Endothelial cell of umbilical vein (primary cell): ENCODE measurements at regions not wholly inside any gene's neighbourhood (a gene's known extent, or its start where the extent isn't known, plus 50 kb on each side); places are given as distances from the start of the nearest gene placed in this dataset.

Source experiments
- BruUV-seq: library from RNA; stranded (reverse); fragments of 400-500 nt; replicated peaks from 2 replicates; lab custom pipeline; 2021; lab: Mats Ljungman, UMichigan
- CTCF ChIA-PET: fragments of 300-600, 350-600 bp; sonication (Branson Sonifier 250); formaldehyde crosslinking; loops from one replicate; lab custom pipeline; 2021; ENCODE audit warnings: antibody characterized with exemption, inconsistent platforms; lab: Charles Lee
- POLR2A ChIA-PET: fragments of 300-600, 350-600 bp; sonication (Branson Sonifier 250); formaldehyde crosslinking; loops from one replicate; lab custom pipeline; 2021; ENCODE audit warnings: antibody characterized with exemption, inconsistent platforms; lab: Charles Lee
- DNase-seq: peaks from one replicate; pipeline ENCODE4 v3.0.0-alpha.2; 2011; ENCODE audit warnings: low read depth, low spot score
- FAIRE-seq: peaks from 2 replicates; lab custom pipeline; 2011; peaks lifted over from hg19 to GRCh38; lab: Jason Lieb, UNC
- H2AFZ ChIP-seq: 2 replicates; pipeline ENCODE4 v1.6.0; 2012; ENCODE audit warnings: low read depth, low read length, control low read depth, inconsistent platforms
- H3K27ac ChIP-seq: 2 replicates; pipeline ENCODE4 v1.5.1; 2011; ENCODE audit warnings: low read depth, mild to moderate bottlenecking, control low read depth, low read length, moderate library complexity; ENCODE audit not compliant: insufficient read depth
- H3K27me3 ChIP-seq, 2 experiments: 2 replicates each; pipeline versions ENCODE4 v1.6.0 to v1.6.1; 2011; ENCODE audit warnings: low read length in 2 of 2, mixed read lengths in 1 of 2; ENCODE audit not compliant: control insufficient read depth in 2 of 2, insufficient read depth in 2 of 2
- H3K36me3 ChIP-seq, 2 experiments: 2 replicates in 1 of 2; 3 replicates in 1 of 2; pipeline ENCODE4 v1.5.1; 2011; ENCODE audit warnings: low read length in 2 of 2, mild to moderate bottlenecking in 1 of 2, moderate library complexity in 1 of 2; ENCODE audit not compliant: control insufficient read depth in 2 of 2, insufficient read depth in 2 of 2; ENCODE audit errors: extremely low read depth in 1 of 2
- H3K4me1 ChIP-seq: 3 replicates; pipeline ENCODE4 v1.5.1; 2011; ENCODE audit warnings: mild to moderate bottlenecking, low read length; ENCODE audit not compliant: control insufficient read depth, insufficient read depth; ENCODE audit errors: extremely low read depth
- H3K4me2 ChIP-seq: 2 replicates; pipeline ENCODE4 v1.6.1; 2011; ENCODE audit warnings: low read length, control low read depth, mixed read lengths; ENCODE audit not compliant: insufficient read depth
- H3K4me3 ChIP-seq, 3 experiments: fragments of 200-600 bp in 1 of 3; sonication (generic), shearing (Covaris generic) in 1 of 3; replicated peaks in 1 of 3; 2 replicates each; pipeline ENCODE4 v1.5.1; 2011 to 2016; ENCODE audit warnings: control low read depth in 3 of 3, low read length in 3 of 3, mild to moderate bottlenecking in 2 of 3, inconsistent platforms in 1 of 3, low read depth in 1 of 3, moderate library complexity in 1 of 3; ENCODE audit not compliant: insufficient read depth in 1 of 3
- H3K79me2 ChIP-seq: 2 replicates; pipeline ENCODE4 v1.6.0; 2012; ENCODE audit warnings: low read length, inconsistent platforms; ENCODE audit not compliant: control insufficient read depth, insufficient read depth
- H3K9ac ChIP-seq: replicated peaks from 2 replicates; pipeline ENCODE3; 2011; ENCODE audit warnings: low read length, control low read depth; ENCODE audit not compliant: insufficient read depth; ENCODE audit errors: extremely low read depth
- H3K9me1 ChIP-seq: replicated peaks from 3 replicates; pipeline ENCODE4 v1.6.0; 2011; ENCODE audit warnings: mild to moderate bottlenecking, low read length; ENCODE audit not compliant: control insufficient read depth, insufficient read depth; ENCODE audit errors: extremely low read depth
- H3K9me3 ChIP-seq: replicated peaks from 2 replicates; pipeline ENCODE4 v1.5.1; 2012; ENCODE audit warnings: low read length, inconsistent platforms; ENCODE audit not compliant: control insufficient read depth, insufficient read depth
- H4K20me1 ChIP-seq: replicated peaks from 2 replicates; pipeline ENCODE3; 2011; ENCODE audit warnings: mild to moderate bottlenecking, low read length; ENCODE audit not compliant: control insufficient read depth, insufficient read depth; ENCODE audit errors: extremely low read depth
- CTCF ChIP-seq, 2 donors: IDR thresholded peaks; 1 replicate in 1 of 2; 2 replicates in 1 of 2; pipeline ENCODE4 v1.5.1; 2011; ENCODE audit warnings: low read length in 2 of 2, mild to moderate bottlenecking in 2 of 2, moderate library complexity in 2 of 2, control low read depth in 1 of 2, inconsistent platforms in 1 of 2, low read depth in 1 of 2; ENCODE audit not compliant: insufficient read depth in 1 of 2; ENCODE audit errors: extremely low read depth in 1 of 2
- EZH2 ChIP-seq: IDR thresholded peaks from 2 replicates; pipeline ENCODE4 v1.6.1; 2012; ENCODE audit warnings: borderline replicate concordance, low read depth, mild to moderate bottlenecking, moderate library complexity, low read length, inconsistent platforms; ENCODE audit not compliant: severe bottlenecking
- FOS ChIP-seq: IDR thresholded peaks from 2 replicates; pipeline ENCODE4 v1.6.1; 2011; ENCODE audit warnings: mild to moderate bottlenecking, low read length, moderate library complexity, borderline replicate concordance; ENCODE audit not compliant: insufficient read depth
- GATA2 ChIP-seq: IDR thresholded peaks from 2 replicates; pipeline ENCODE4 v1.7.0; 2011; ENCODE audit warnings: low read depth, mild to moderate bottlenecking, moderate library complexity, mixed read lengths, low read length; ENCODE audit not compliant: insufficient read length, insufficient read depth
- JUN ChIP-seq: IDR thresholded peaks from 2 replicates; pipeline ENCODE4 v1.6.1; 2011; ENCODE audit warnings: borderline replicate concordance, low read depth; ENCODE audit not compliant: insufficient read length, insufficient read depth
- MAX ChIP-seq: IDR thresholded peaks from 2 replicates; pipeline ENCODE4 v1.6.1; 2011; ENCODE audit not compliant: insufficient read depth, insufficient read length
- MYC ChIP-seq: IDR thresholded peaks from one replicate; pipeline ENCODE4 v1.6.1; 2011; ENCODE audit warnings: mild to moderate bottlenecking, low read depth, low read length
- POLR2A ChIP-seq: IDR thresholded peaks from 2 replicates; pipeline ENCODE4 v1.6.1; 2012; ENCODE audit warnings: low read depth, mild to moderate bottlenecking, control low read depth, low read length
- POLR2AphosphoS5 ChIP-seq: IDR thresholded peaks from 2 replicates; pipeline ENCODE4 v1.6.1; 2012; ENCODE audit warnings: low read depth, mild to moderate bottlenecking, control low read depth, low read length, moderate library complexity; ENCODE audit not compliant: insufficient read depth
- dilution Hi-C: fragments of 300-500 bp; cut with MboI; formaldehyde crosslinking; loops from one replicate; pipeline ENCODE4 v1.15.0; 2019; ENCODE audit warnings: low sequenced_read_pairs; ENCODE audit not compliant: extremely low pct_ligation_motif_present
- intact Hi-C: fragments of 100-400 bp; cut with micrococcal nuclease; formaldehyde crosslinking; loops from one replicate; pipeline ENCODE4 v1.10.0; 2022

- TF ChIP-seq CTCF (IDR thresholded peaks at IDR 0.05; ENCODE audit: extremely low read depth in 1 of 2, insufficient read depth in 1 of 2, low read depth in 1 of 2, low read length in 2 of 2), result no peak
- H2AFZ ChIP-seq, result no peak overlapping the region
These were observed 156.1 kb upstream of the PIEZO2 start for GRCh38 chr18:11305507-11305906.

GRCh38 chr18:11304928-11305327 is 155.6 kb upstream of the PIEZO2 start:
- intact Hi-C loops (loop anchor here (5.0 kb wide), 1 partner anchor 1333 kb away; no protein-coding TSS in a partner anchor), dilution Hi-C loops (no loop called here)
- FAIRE-seq (no peak), DNase-seq (no peak)
- no peak overlapping the region for H2AFZ ChIP-seq
- ChIA-PET CTCF (interaction anchor here (1.0 kb wide), 1 partner anchor 11 kb away, joined by 3 read pairs; no protein-coding TSS in a partner anchor), POLR2A (no interaction called here)
- H3K27ac ChIP-seq, result no peak overlapping the region
- no peaks in the 10 kb centered on the region for H3K79me2 ChIP-seq
- H3K9ac ChIP-seq, result no peak overlapping the region
- no peak overlapping the region for H3K4me3 ChIP-seq
- TF ChIP-seq MAX, result no peak
- TF ChIP-seq FOS, result no peak
- TF ChIP-seq POLR2A, result no peak
- TF ChIP-seq GATA2, result no peak
- TF ChIP-seq POLR2AphosphoS5, result no peak
- no peak for TF ChIP-seq MYC
- TF ChIP-seq JUN, result no peak
- TF ChIP-seq CTCF (IDR thresholded peaks at IDR 0.05; ENCODE audit: extremely low read depth in 1 of 2, insufficient read depth in 1 of 2, low read depth in 1 of 2, low read length in 2 of 2), result no peak
- TF ChIP-seq EZH2, result no peak
- H3K4me1 ChIP-seq, result no peaks in the 10 kb centered on the region
- no peaks in the 10 kb centered on the region for H4K20me1 ChIP-seq
- no peaks in the 10 kb centered on the region for H3K36me3 ChIP-seq
- BruUV-seq, result no TSS peak
- H3K9me3 ChIP-seq, result no peaks in the 10 kb centered on the region
- H3K27me3 ChIP-seq, result no peaks in the 10 kb centered on the region
- no peak overlapping the region for H3K4me2 ChIP-seq
- H3K9me1 ChIP-seq, result no peaks in the 10 kb centered on the region

More at GRCh38 chr18:11305507-11305906, 156.1 kb upstream of the PIEZO2 start:
- CTCF ChIA-PET, result interaction anchor here (1.0 to 4.2 kb wide), 3 partner anchors 11 to 248 kb away, joined by 3 to 41 read pairs (median 3); no protein-coding TSS in a partner anchor
- Histone ChIP-seq H3K4me3 (no peak overlapping the region), H4K20me1 (no peaks in the 10 kb centered on the region), H3K9me3 (no peaks in the 10 kb centered on the region), H3K9me1 (no peaks in the 10 kb centered on the region), H3K9ac (no peak overlapping the region), H3K36me3 (no peaks in the 10 kb centered on the region), H3K4me2 (no peak overlapping the region), H3K27me3 (no peaks in the 10 kb centered on the region), H3K27ac (no peak overlapping the region), H3K79me2 (no peaks in the 10 kb centered on the region), H3K4me1 (no peaks in the 10 kb centered on the region)
- no peak for FAIRE-seq
- no peak for DNase-seq
- POLR2A ChIA-PET, result no interaction called here
- intact Hi-C loops (loop anchor here (5.0 kb wide), 1 partner anchor 1333 kb away; no protein-coding TSS in a partner anchor), dilution Hi-C loops (no loop called here)
- no TSS peak for BruUV-seq
